Posterior vena cava (tissue), 2 donors: ENCODE measurements at regions not wholly inside any gene's neighbourhood (a gene's known extent, or its start where the extent isn't known, plus 50 kb on each side); places are given as distances from the start of the nearest gene placed in this dataset.
"Not testable (repeated sequence)": the region's sequence is repeated elsewhere in the genome, so short reads cannot be mapped to it uniquely, and the experiment has no call there.

Experiments used
- DNase-seq: peaks from one replicate; pipeline ENCODE4 v3.0.0-alpha.2; 2020; ENCODE audit warnings: low spot score
- intact Hi-C, 2 donors: fragments of 100-400 bp; cut with DNase I; formaldehyde crosslinking; loops; one replicate each; pipeline versions ENCODE4 v1.14.1 to v1.14.2; 2022 to 2023
- donor health status: DM: yes; HTN: yes; CAD: no.
- donor health status: DM: yes; HTN: yes; CAD: no.

GRCh38 chr20:18876394-18876793 is 62.8 kb downstream of the SCP2D1 start:
- intact Hi-C loops, DNase-seq: not testable (repeated sequence)

- DNase-seq, result peak; percentile 57
Measured at GRCh38 chr20:18879262-18879661, 65.7 kb downstream of the SCP2D1 start.

GRCh38 chr20:18886756-18887155 is 73.2 kb downstream of the SCP2D1 start:
- DNase-seq, result no peak
- intact Hi-C loops, result no loop called here

More at GRCh38 chr20:18879262-18879661, 65.7 kb downstream of the SCP2D1 start:
- intact Hi-C loops, result no loop called here

GRCh38 chr20:18901980-18902737 is 88.6 kb downstream of the SCP2D1 start:
- no peak for DNase-seq
- intact Hi-C loops, result loop anchor here in 1 of 2 donors (10.0 kb wide), 1 partner anchor 673 kb away; no protein-coding TSS in a partner anchor

GRCh38 chr20:18904192-18904591 is 90.6 kb downstream of the SCP2D1 start:
- no peak for DNase-seq
- intact Hi-C loops, result loop anchor here in 1 of 2 donors (10.0 kb wide), 1 partner anchor 671 kb away; no protein-coding TSS in a partner anchor

GRCh38 chr20:18904624-18905023 is 91.0 kb downstream of the SCP2D1 start:
- intact Hi-C loops, result loop anchor here in 1 of 2 donors (10.0 kb wide), 1 partner anchor 670 kb away; no protein-coding TSS in a partner anchor
- DNase-seq, result no peak

GRCh38 chr20:18906046-18906445 is 92.5 kb downstream of the SCP2D1 start:
- intact Hi-C loops, result loop anchor here in 1 of 2 donors (10.0 kb wide), 1 partner anchor 669 kb away; no protein-coding TSS in a partner anchor
- no peak for DNase-seq

- no peak for DNase-seq
Measured at GRCh38 chr20:18907353-18907752, 93.8 kb downstream of the SCP2D1 start.

GRCh38 chr20:18908109-18908508 is 94.5 kb downstream of the SCP2D1 start:
- intact Hi-C loops, result loop anchor here in 1 of 2 donors (10.0 kb wide), 1 partner anchor 667 kb away; no protein-coding TSS in a partner anchor
- DNase-seq, result no peak

More at GRCh38 chr20:18907353-18907752, 93.8 kb downstream of the SCP2D1 start:
- intact Hi-C loops, result loop anchor here in 1 of 2 donors (10.0 kb wide), 1 partner anchor 667 kb away; no protein-coding TSS in a partner anchor

- intact Hi-C loops, result loop anchor here in 1 of 2 donors (10.0 kb wide), 1 partner anchor 666 kb away; no protein-coding TSS in a partner anchor
- no peak for DNase-seq
Measured at GRCh38 chr20:18909254-18909653, 95.7 kb downstream of the SCP2D1 start.

- intact Hi-C loops, result no loop called here
Measured at GRCh38 chr20:18913701-18914100, 100.1 kb downstream of the SCP2D1 start.

GRCh38 chr20:18914796-18915195 is 101.2 kb downstream of the SCP2D1 start:
- no peak for DNase-seq
- intact Hi-C loops, result no loop called here

More at GRCh38 chr20:18913701-18914100, 100.1 kb downstream of the SCP2D1 start:
- DNase-seq, result no peak

GRCh38 chr20:18916886-18917750 is 103.5 kb downstream of the SCP2D1 start:
- intact Hi-C loops, result no loop called here
- DNase-seq, result no peak

- DNase-seq, result no peak
- intact Hi-C loops, result no loop called here
Measured at GRCh38 chr20:18919996-18920395, 106.4 kb downstream of the SCP2D1 start.

GRCh38 chr20:18921291-18921690 is 107.7 kb downstream of the SCP2D1 start:
- intact Hi-C loops, result no loop called here
- no peak for DNase-seq

GRCh38 chr20:18922251-18922650 is 108.7 kb downstream of the SCP2D1 start:
- intact Hi-C loops, result loop anchor here in 1 of 2 donors (2.0 kb wide), 1 partner anchor 63 kb away; no protein-coding TSS in a partner anchor
- no peak for DNase-seq

GRCh38 chr20:18922898-18923297 is 109.3 kb downstream of the SCP2D1 start:
- no peak for DNase-seq
- intact Hi-C loops, result loop anchor here in 1 of 2 donors (2.0 kb wide), 1 partner anchor 64 kb away; no protein-coding TSS in a partner anchor

GRCh38 chr20:18926965-18927364 is 113.4 kb downstream of the SCP2D1 start:
- no peak for DNase-seq
- intact Hi-C loops, result no loop called here

- intact Hi-C loops, result no loop called here
- no peak for DNase-seq
Measured at GRCh38 chr20:18928626-18929025, 115.0 kb downstream of the SCP2D1 start.

- intact Hi-C loops, result no loop called here
- no peak for DNase-seq
Measured at GRCh38 chr20:18929800-18930199, 116.2 kb downstream of the SCP2D1 start.
